HG03025 (cell line): ENCODE measurements at regions not wholly inside any gene's neighbourhood (a gene's known extent, or its start where the extent isn't known, plus 50 kb on each side); places are given as distances from the start of the nearest gene placed in this dataset.
"Not testable (repeated sequence)": the region's sequence is repeated elsewhere in the genome, so short reads cannot be mapped to it uniquely, and the experiment has no call there.

Source experiments
- ATAC-seq: cut with Tn5 transposase; IDR thresholded peaks from one replicate; pipeline ENCODE4 v1.9.1; 2021; ENCODE audit warnings: mild to moderate bottlenecking, moderate library complexity; ENCODE audit not compliant: unreplicated experiment, low FRiP score

GRCh38 chr6:9250852-9251251 is 815.5 kb upstream of the SLC35B3 start:
- ATAC-seq, result no peak

GRCh38 chr6:9248133-9248532 is 812.8 kb upstream of the SLC35B3 start:
- no peak for ATAC-seq

- no peak for ATAC-seq
Measured at GRCh38 chr6:9240861-9241260, 805.5 kb upstream of the SLC35B3 start.

- no peak for ATAC-seq
Measured at GRCh38 chr6:9236443-9236842, 801.1 kb upstream of the SLC35B3 start.

GRCh38 chr6:9233686-9234085 is 798.3 kb upstream of the SLC35B3 start:
- no peak for ATAC-seq

GRCh38 chr6:9233226-9233625 is 797.9 kb upstream of the SLC35B3 start:
- no peak for ATAC-seq

- ATAC-seq, result no peak
Measured at GRCh38 chr6:9225441-9225871, 790.1 kb upstream of the SLC35B3 start.

GRCh38 chr6:9224539-9224938 is 789.2 kb upstream of the SLC35B3 start:
- no peak for ATAC-seq

- not testable (repeated sequence) for ATAC-seq
Measured at GRCh38 chr6:9213717-9214116, 778.4 kb upstream of the SLC35B3 start.

GRCh38 chr6:9208966-9209365 is 773.6 kb upstream of the SLC35B3 start:
- no peak for ATAC-seq

- ATAC-seq, result no peak
Measured at GRCh38 chr6:9205645-9206044, 770.3 kb upstream of the SLC35B3 start.

GRCh38 chr6:9204171-9204570 is 768.8 kb upstream of the SLC35B3 start:
- no peak for ATAC-seq

GRCh38 chr6:9200712-9201111 is 765.4 kb upstream of the SLC35B3 start:
- ATAC-seq, result no peak

- ATAC-seq, result no peak
Measured at GRCh38 chr6:9197726-9198125, 762.4 kb upstream of the SLC35B3 start.

GRCh38 chr6:9195322-9195721 is 760.0 kb upstream of the SLC35B3 start:
- no peak for ATAC-seq

- no peak for ATAC-seq
Measured at GRCh38 chr6:9192405-9192909, 757.1 kb upstream of the SLC35B3 start.

- ATAC-seq, result no peak
Measured at GRCh38 chr6:9186148-9186547, 750.8 kb upstream of the SLC35B3 start.

GRCh38 chr6:9178071-9178470 is 742.7 kb upstream of the SLC35B3 start:
- no peak for ATAC-seq

- no peak for ATAC-seq
Measured at GRCh38 chr6:9173229-9173628, 737.9 kb upstream of the SLC35B3 start.

- no peak for ATAC-seq
Measured at GRCh38 chr6:9172096-9172495, 736.8 kb upstream of the SLC35B3 start.

GRCh38 chr6:9168669-9169068 is 733.3 kb upstream of the SLC35B3 start:
- ATAC-seq, result no peak

- ATAC-seq, result no peak
Measured at GRCh38 chr6:9161731-9162130, 726.4 kb upstream of the SLC35B3 start.

GRCh38 chr6:9159051-9159450 is 723.7 kb upstream of the SLC35B3 start:
- ATAC-seq, result no peak
